ENCODE measurements at regions not wholly inside any gene's neighbourhood (a gene's known extent, or its start where the extent isn't known, plus 50 kb on each side); places are given as distances from the start of the nearest gene placed in this dataset.

DNA sequence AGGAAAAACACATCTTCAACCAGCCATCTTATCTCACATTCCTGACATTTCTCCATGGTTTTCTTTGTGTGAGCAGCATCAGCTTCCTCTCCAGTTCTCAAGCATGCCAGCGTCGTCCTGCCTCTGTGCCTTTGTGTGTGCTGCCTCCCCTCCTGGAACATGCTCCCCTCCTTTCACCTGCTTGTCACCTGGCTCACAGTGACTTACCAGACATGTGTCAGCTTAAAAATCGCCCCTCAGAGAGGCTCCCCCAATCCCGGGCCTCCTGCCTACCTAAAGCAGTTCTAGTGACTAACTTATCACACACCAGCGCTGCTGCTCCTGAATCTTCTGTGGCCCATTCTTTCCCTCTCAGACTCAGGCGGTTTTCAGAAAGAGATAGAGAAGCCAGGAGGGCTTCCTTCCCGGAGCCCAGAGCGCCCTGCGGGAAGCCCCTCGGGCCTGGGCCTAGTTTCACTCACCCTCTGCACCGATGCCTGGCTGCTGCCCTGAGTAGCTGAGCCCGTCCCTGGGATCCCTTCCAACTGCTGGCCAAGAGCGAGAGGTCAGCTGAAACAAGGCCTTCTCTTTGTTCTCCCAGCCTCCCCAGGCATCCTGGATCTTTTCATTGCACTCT, 51.1 kb upstream of the MVB12B start:
- Mint-ChIP-seq H3K9me3 (no peaks in the 10 kb centered on the region), H3K4me3 (no peak overlapping the region)
- peak overlapping the region; percentile 95 for H2AFZ ChIP-seq

More for the DNA sequence above, 51.1 kb upstream of the MVB12B start:
- peaks cover 6% of the 10 kb centered on the region; the same call in 1 of the 2 replicates for H3K4me1 ChIP-seq (ENCODE audit: insufficient read depth)
- H3K9me2 ChIP-seq (ENCODE audit: insufficient read depth), result no peaks in the 10 kb centered on the region
- TF ChIP-seq, protein P1, sequence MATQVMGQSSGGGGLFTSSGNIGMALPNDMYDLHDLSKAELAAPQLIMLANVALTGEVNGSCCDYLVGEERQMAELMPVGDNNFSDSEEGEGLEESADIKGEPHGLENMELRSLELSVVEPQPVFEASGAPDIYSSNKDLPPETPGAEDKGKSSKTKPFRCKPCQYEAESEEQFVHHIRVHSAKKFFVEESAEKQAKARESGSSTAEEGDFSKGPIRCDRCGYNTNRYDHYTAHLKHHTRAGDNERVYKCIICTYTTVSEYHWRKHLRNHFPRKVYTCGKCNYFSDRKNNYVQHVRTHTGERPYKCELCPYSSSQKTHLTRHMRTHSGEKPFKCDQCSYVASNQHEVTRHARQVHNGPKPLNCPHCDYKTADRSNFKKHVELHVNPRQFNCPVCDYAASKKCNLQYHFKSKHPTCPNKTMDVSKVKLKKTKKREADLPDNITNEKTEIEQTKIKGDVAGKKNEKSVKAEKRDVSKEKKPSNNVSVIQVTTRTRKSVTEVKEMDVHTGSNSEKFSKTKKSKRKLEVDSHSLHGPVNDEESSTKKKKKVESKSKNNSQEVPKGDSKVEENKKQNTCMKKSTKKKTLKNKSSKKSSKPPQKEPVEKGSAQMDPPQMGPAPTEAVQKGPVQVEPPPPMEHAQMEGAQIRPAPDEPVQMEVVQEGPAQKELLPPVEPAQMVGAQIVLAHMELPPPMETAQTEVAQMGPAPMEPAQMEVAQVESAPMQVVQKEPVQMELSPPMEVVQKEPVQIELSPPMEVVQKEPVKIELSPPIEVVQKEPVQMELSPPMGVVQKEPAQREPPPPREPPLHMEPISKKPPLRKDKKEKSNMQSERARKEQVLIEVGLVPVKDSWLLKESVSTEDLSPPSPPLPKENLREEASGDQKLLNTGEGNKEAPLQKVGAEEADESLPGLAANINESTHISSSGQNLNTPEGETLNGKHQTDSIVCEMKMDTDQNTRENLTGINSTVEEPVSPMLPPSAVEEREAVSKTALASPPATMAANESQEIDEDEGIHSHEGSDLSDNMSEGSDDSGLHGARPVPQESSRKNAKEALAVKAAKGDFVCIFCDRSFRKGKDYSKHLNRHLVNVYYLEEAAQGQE (IDR thresholded peaks at IDR 0.05; ENCODE audit: unreplicated experiment), result no peak
- TF ChIP-seq EZH2 (IDR thresholded peaks at IDR 0.05; ENCODE audit: low read depth, unreplicated experiment) (no peak), EZH2phosphoT487 (IDR thresholded peaks at IDR 0.05; ENCODE audit: unreplicated experiment) (no peak), ZNF331 (CRISPR knock-in tag; IDR thresholded peaks at IDR 0.05; ENCODE audit: low read depth) (no peak), ZNF114 (CRISPR knock-in tag; IDR thresholded peaks at IDR 0.05) (no peak), JUNB (IDR thresholded peaks at IDR 0.05; ENCODE audit: unreplicated experiment) (no peak), POLR2AphosphoS5 (IDR thresholded peaks at IDR 0.05; ENCODE audit: low read depth) (no peak), STAT1 (IDR thresholded peaks at IDR 0.05; ENCODE audit: unreplicated experiment) (no peak), NANOG (IDR thresholded peaks at IDR 0.05; ENCODE audit: borderline replicate concordance) (no peak), CREB1 (CRISPR knock-in tag; IDR thresholded peaks at IDR 0.05; ENCODE audit: low read depth) (no peak)
- TF ChIP-seq, protein P2, sequence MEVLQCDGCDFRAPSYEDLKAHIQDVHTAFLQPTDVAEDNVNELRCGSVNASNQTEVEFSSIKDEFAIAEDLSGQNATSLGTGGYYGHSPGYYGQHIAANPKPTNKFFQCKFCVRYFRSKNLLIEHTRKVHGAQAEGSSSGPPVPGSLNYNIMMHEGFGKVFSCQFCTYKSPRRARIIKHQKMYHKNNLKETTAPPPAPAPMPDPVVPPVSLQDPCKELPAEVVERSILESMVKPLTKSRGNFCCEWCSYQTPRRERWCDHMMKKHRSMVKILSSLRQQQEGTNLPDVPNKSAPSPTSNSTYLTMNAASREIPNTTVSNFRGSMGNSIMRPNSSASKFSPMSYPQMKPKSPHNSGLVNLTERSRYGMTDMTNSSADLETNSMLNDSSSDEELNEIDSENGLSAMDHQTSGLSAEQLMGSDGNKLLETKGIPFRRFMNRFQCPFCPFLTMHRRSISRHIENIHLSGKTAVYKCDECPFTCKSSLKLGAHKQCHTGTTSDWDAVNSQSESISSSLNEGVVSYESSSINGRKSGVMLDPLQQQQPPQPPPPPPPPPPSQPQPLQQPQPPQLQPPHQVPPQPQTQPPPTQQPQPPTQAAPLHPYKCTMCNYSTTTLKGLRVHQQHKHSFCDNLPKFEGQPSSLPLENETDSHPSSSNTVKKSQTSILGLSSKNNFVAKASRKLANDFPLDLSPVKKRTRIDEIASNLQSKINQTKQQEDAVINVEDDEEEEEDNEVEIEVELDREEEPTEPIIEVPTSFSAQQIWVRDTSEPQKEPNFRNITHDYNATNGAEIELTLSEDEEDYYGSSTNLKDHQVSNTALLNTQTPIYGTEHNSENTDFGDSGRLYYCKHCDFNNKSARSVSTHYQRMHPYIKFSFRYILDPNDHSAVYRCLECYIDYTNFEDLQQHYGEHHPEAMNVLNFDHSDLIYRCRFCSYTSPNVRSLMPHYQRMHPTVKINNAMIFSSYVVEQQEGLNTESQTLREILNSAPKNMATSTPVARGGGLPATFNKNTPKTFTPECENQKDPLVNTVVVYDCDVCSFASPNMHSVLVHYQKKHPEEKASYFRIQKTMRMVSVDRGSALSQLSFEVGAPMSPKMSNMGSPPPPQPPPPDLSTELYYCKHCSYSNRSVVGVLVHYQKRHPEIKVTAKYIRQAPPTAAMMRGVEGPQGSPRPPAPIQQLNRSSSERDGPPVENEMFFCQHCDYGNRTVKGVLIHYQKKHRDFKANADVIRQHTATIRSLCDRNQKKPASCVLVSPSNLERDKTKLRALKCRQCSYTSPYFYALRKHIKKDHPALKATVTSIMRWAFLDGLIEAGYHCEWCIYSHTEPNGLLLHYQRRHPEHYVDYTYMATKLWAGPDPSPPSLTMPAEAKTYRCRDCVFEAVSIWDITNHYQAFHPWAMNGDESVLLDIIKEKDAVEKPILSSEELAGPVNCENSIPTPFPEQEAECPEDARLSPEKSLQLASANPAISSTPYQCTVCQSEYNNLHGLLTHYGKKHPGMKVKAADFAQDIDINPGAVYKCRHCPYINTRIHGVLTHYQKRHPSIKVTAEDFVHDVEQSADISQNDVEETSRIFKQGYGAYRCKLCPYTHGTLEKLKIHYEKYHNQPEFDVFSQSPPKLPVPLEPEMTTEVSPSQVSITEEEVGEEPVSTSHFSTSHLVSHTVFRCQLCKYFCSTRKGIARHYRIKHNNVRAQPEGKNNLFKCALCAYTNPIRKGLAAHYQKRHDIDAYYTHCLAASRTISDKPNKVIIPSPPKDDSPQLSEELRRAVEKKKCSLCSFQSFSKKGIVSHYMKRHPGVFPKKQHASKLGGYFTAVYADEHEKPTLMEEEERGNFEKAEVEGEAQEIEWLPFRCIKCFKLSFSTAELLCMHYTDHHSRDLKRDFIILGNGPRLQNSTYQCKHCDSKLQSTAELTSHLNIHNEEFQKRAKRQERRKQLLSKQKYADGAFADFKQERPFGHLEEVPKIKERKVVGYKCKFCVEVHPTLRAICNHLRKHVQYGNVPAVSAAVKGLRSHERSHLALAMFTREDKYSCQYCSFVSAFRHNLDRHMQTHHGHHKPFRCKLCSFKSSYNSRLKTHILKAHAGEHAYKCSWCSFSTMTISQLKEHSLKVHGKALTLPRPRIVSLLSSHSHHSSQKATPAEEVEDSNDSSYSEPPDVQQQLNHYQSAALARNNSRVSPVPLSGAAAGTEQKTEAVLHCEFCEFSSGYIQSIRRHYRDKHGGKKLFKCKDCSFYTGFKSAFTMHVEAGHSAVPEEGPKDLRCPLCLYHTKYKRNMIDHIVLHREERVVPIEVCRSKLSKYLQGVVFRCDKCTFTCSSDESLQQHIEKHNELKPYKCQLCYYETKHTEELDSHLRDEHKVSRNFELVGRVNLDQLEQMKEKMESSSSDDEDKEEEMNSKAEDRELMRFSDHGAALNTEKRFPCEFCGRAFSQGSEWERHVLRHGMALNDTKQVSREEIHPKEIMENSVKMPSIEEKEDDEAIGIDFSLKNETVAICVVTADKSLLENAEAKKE (CRISPR knock-in tag; IDR thresholded peaks at IDR 0.05), result no peak
- TF ChIP-seq, protein P3, sequence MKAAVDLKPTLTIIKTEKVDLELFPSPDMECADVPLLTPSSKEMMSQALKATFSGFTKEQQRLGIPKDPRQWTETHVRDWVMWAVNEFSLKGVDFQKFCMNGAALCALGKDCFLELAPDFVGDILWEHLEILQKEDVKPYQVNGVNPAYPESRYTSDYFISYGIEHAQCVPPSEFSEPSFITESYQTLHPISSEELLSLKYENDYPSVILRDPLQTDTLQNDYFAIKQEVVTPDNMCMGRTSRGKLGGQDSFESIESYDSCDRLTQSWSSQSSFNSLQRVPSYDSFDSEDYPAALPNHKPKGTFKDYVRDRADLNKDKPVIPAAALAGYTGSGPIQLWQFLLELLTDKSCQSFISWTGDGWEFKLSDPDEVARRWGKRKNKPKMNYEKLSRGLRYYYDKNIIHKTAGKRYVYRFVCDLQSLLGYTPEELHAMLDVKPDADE (IDR thresholded peaks at IDR 0.05), result no peak
- TF ChIP-seq, protein P4, sequence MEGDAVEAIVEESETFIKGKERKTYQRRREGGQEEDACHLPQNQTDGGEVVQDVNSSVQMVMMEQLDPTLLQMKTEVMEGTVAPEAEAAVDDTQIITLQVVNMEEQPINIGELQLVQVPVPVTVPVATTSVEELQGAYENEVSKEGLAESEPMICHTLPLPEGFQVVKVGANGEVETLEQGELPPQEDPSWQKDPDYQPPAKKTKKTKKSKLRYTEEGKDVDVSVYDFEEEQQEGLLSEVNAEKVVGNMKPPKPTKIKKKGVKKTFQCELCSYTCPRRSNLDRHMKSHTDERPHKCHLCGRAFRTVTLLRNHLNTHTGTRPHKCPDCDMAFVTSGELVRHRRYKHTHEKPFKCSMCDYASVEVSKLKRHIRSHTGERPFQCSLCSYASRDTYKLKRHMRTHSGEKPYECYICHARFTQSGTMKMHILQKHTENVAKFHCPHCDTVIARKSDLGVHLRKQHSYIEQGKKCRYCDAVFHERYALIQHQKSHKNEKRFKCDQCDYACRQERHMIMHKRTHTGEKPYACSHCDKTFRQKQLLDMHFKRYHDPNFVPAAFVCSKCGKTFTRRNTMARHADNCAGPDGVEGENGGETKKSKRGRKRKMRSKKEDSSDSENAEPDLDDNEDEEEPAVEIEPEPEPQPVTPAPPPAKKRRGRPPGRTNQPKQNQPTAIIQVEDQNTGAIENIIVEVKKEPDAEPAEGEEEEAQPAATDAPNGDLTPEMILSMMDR (conservative IDR thresholded peaks at IDR 0.05; ENCODE audit: low read depth in 2 of 2), result no peak
- no peaks in the 10 kb centered on the region for H3K36me3 ChIP-seq (ENCODE audit: insufficient read depth)
- Mint-ChIP-seq H3K27ac (no peak overlapping the region), H3K4me1 (peaks cover 10% of the 10 kb centered on the region), H3K27me3 (ENCODE audit: insufficient read depth, low read depth, poor library complexity) (peaks cover 8% of the 10 kb centered on the region), H3K36me3 (ENCODE audit: low read depth) (no peaks in the 10 kb centered on the region)
- H3K4me2 ChIP-seq, result no peak overlapping the region
- no peaks in the 10 kb centered on the region for H4K20me1 ChIP-seq (replicated peaks; ENCODE audit: insufficient read depth)
- no peak overlapping the region for H3K4me3 ChIP-seq
- ATAC-seq, result peak; percentile 83
- H3K79me2 ChIP-seq (replicated peaks; ENCODE audit: insufficient read depth), result no peaks in the 10 kb centered on the region
- H3K27ac ChIP-seq (ENCODE audit: low read depth), result no peak overlapping the region
- no peaks in the 10 kb centered on the region for H3K27me3 ChIP-seq (ENCODE audit: insufficient read depth)
- no peaks in the 10 kb centered on the region for H3F3A ChIP-seq (replicated peaks; ENCODE audit: low read depth)
- peak; percentile 69 for DNase-seq (ENCODE audit: low spot score)

Data from GM23338 (cell line).